SK-N-SH treated with all-trans-retinoic acid at 6 μM for 48 hours (cell line): ENCODE measurements at regions not wholly inside any gene's neighbourhood (a gene's known extent, or its start where the extent isn't known, plus 50 kb on each side); places are given as distances from the start of the nearest gene placed in this dataset.

Experiments
- ESRRG ChIP-seq: fragments of 250-450 bp; sonication (Bioruptor Pico); IDR thresholded peaks from 2 replicates; pipeline ENCODE4 v1.6.1; 2021; ENCODE audit warnings: mild to moderate bottlenecking
- ZFP30 ChIP-seq: fragments of 450-650 bp; formaldehyde crosslinking; IDR thresholded peaks from 2 replicates; pipeline ENCODE4 v1.5.0; 2022; ENCODE audit warnings: mild to moderate bottlenecking, moderate library complexity

- TF ChIP-seq ESRRG (CRISPR knock-in tag) (no peak), ZFP30 (CRISPR knock-in tag) (no peak)
Observed at GRCh38 chr5:129241755-129242154, 147.2 kb downstream of the ISOC1 start.
